IMR-90 (cell line): ENCODE measurements at regions not wholly inside any gene's neighbourhood (a gene's known extent, or its start where the extent isn't known, plus 50 kb on each side); places are given as distances from the start of the nearest gene placed in this dataset.

Experiments
- ATAC-seq: fragments of 200-7000 bp; cut with Tn5 transposase; 2 replicates; pipeline ENCODE4 v1.9.1; 2020; ENCODE audit warnings: low read depth, mild to moderate bottlenecking, moderate library complexity
- BruUV-seq: library from RNA; stranded (reverse); fragments of 400-500 nt; replicated peaks from 2 replicates; lab custom pipeline; 2021; lab: Mats Ljungman, UMichigan
- CTCF ChIA-PET: fragments of 300-600 bp; formaldehyde crosslinking; extraction: SDS; loops from one replicate; lab custom pipeline; 2021; ENCODE audit warnings: antibody characterized with exemption; lab: Yijun Ruan, JAX
- POLR2A ChIA-PET: fragments of 300-600 bp; sonication (Branson Sonifier 250); formaldehyde crosslinking; loops from one replicate; lab custom pipeline; 2022; ENCODE audit warnings: antibody characterized with exemption; ENCODE audit not compliant: unreplicated experiment; lab: Charles Lee
- DNase-seq: peaks from one replicate; pipeline ENCODE4 v3.0.0; 2013
- H2AFZ ChIP-seq: replicated peaks from 2 replicates; pipeline ENCODE3; 2013; ENCODE audit warnings: low read length, mild to moderate bottlenecking; ENCODE audit not compliant: poor library complexity
- H2AK5ac ChIP-seq: 2 replicates; pipeline ENCODE4 v1.6.1; 2013; ENCODE audit warnings: low read depth, low read length, inconsistent platforms
- H2AK9ac ChIP-seq: replicated peaks from 2 replicates; pipeline ENCODE3; 2013; ENCODE audit warnings: mild to moderate bottlenecking, low read depth, low read length, moderate library complexity; ENCODE audit not compliant: poor library complexity
- H2BK120ac ChIP-seq: 2 replicates; pipeline ENCODE4 v1.6.1; 2013; ENCODE audit warnings: low read depth, low read length, inconsistent platforms
- H2BK15ac ChIP-seq: 3 replicates; pipeline ENCODE4 v1.6.1; 2013; ENCODE audit warnings: low read depth, low read length, inconsistent platforms
- H2BK20ac ChIP-seq: 2 replicates; pipeline ENCODE4 v1.6.1; 2013; ENCODE audit warnings: low read depth, mild to moderate bottlenecking, inconsistent platforms, low read length, moderate library complexity
- H2BK5ac ChIP-seq: 2 replicates; pipeline ENCODE4 v1.6.1; 2013; ENCODE audit warnings: mild to moderate bottlenecking, low read depth, low read length, inconsistent platforms; ENCODE audit not compliant: poor library complexity, severe bottlenecking
- H3K14ac ChIP-seq: replicated peaks from 2 replicates; pipeline ENCODE4 v1.6.1; 2013; ENCODE audit warnings: low read depth, low read length, inconsistent platforms
- H3K18ac ChIP-seq: 2 replicates; pipeline ENCODE4 v1.6.1; 2013; ENCODE audit warnings: low read depth, low read length, control low read depth
- H3K23ac ChIP-seq: 2 replicates; pipeline ENCODE4 v1.6.1; 2013; ENCODE audit warnings: low read depth, low read length, inconsistent platforms
- H3K27ac ChIP-seq: 2 replicates; pipeline ENCODE4 v1.5.1; 2013; ENCODE audit warnings: mild to moderate bottlenecking, control low read depth, low read length; ENCODE audit not compliant: insufficient read depth
- H3K27me3 ChIP-seq: 2 replicates; pipeline ENCODE4 v1.6.1; 2013; ENCODE audit warnings: low read length; ENCODE audit not compliant: control insufficient read depth, insufficient read depth
- H3K36me3 ChIP-seq: 2 replicates; pipeline ENCODE4 v1.6.1; 2013; ENCODE audit warnings: low read length, mixed read lengths; ENCODE audit not compliant: control insufficient read depth, insufficient read depth
- H3K4ac ChIP-seq: 2 replicates; pipeline ENCODE4 v1.6.1; 2013; ENCODE audit warnings: low read depth, low read length, inconsistent platforms
- H3K4me1 ChIP-seq: 2 replicates; pipeline ENCODE4 v1.6.1; 2013; ENCODE audit warnings: low read length, mixed read lengths; ENCODE audit not compliant: control insufficient read depth, insufficient read depth
- H3K4me2 ChIP-seq: 2 replicates; pipeline ENCODE4 v1.6.1; 2013; ENCODE audit warnings: low read depth, mild to moderate bottlenecking, control low read depth, low read length, moderate library complexity
- H3K4me3 ChIP-seq: 2 replicates; pipeline ENCODE4 v1.5.1; 2013; ENCODE audit warnings: low read depth, mild to moderate bottlenecking, control low read depth, low read length, moderate library complexity; ENCODE audit not compliant: insufficient read depth
- H3K56ac ChIP-seq: 2 replicates; pipeline ENCODE4 v1.6.1; 2013; ENCODE audit warnings: low read length, inconsistent platforms; ENCODE audit not compliant: insufficient read depth; ENCODE audit errors: extremely low read depth
- H3K79me1 ChIP-seq, 2 experiments: 2 replicates each; pipeline ENCODE4 v1.6.1; 2013; ENCODE audit warnings: low read length in 2 of 2, inconsistent platforms in 1 of 2, low read depth in 1 of 2
- H3K9ac ChIP-seq: 2 replicates; pipeline ENCODE4 v1.6.1; 2013; ENCODE audit warnings: low read depth, low read length, control low read depth
- H3K9me1 ChIP-seq: 2 replicates; pipeline ENCODE4 v1.6.1; 2013; ENCODE audit warnings: low read length, inconsistent platforms; ENCODE audit not compliant: insufficient read depth
- H3K9me3 ChIP-seq: 2 replicates; pipeline ENCODE4 v1.6.1; 2013; ENCODE audit warnings: low read length; ENCODE audit not compliant: control insufficient read depth, insufficient read depth
- H4K20me1 ChIP-seq: 2 replicates; pipeline ENCODE4 v1.6.1; 2013; ENCODE audit warnings: low read length, inconsistent platforms; ENCODE audit not compliant: insufficient read depth
- H4K5ac ChIP-seq: 2 replicates; pipeline ENCODE4 v1.6.1; 2013; ENCODE audit warnings: mild to moderate bottlenecking, low read depth, low read length, control low read depth
- H4K8ac ChIP-seq, 2 experiments: 2 replicates each; pipeline ENCODE4 v1.6.1; 2013; ENCODE audit warnings: low read depth in 2 of 2, low read length in 2 of 2, control low read depth in 1 of 2, inconsistent platforms in 1 of 2
- H4K91ac ChIP-seq: 2 replicates; pipeline ENCODE4 v1.6.1; 2013; ENCODE audit warnings: low read depth, low read length, inconsistent platforms; ENCODE audit not compliant: insufficient read depth
- BHLHE40 ChIP-seq: fragments of 150-350 bp; IDR thresholded peaks from 2 replicates; pipeline ENCODE4 v1.6.1; 2016; ENCODE audit warnings: mild to moderate bottlenecking, low read depth, low read length
- CEBPB ChIP-seq: IDR thresholded peaks from 2 replicates; pipeline ENCODE4 v1.6.1; 2012; ENCODE audit warnings: low read depth, low read length, improper control_type of control experiment
- CHD1 ChIP-seq: IDR thresholded peaks from 2 replicates; pipeline ENCODE4 v1.6.1; 2012; ENCODE audit warnings: low read depth, low read length, improper control_type of control experiment
- CTCF ChIP-seq: conservative IDR thresholded peaks from 2 replicates; pipeline ENCODE4 v1.5.1; 2012; ENCODE audit warnings: mild to moderate bottlenecking, low read depth, low read length, improper control_type of control experiment
- ELK1 ChIP-seq: fragments of 150-350 bp; IDR thresholded peaks from 2 replicates; pipeline ENCODE4 v1.6.1; 2016; ENCODE audit warnings: low read depth, mild to moderate bottlenecking, low read length, moderate library complexity, borderline replicate concordance
- FOS ChIP-seq: fragments of 150-350 bp; IDR thresholded peaks from 2 replicates; pipeline ENCODE4 v1.6.1; 2016; ENCODE audit warnings: low read depth, low read length
- MAFK ChIP-seq: IDR thresholded peaks from 2 replicates; pipeline ENCODE4 v1.6.1; 2012; ENCODE audit warnings: low read depth, low read length, improper control_type of control experiment
- MAZ ChIP-seq: IDR thresholded peaks from 2 replicates; pipeline ENCODE4 v1.6.1; 2012; ENCODE audit warnings: low read depth, mild to moderate bottlenecking, low read length, improper control_type of control experiment, moderate library complexity, borderline replicate concordance
- MXI1 ChIP-seq: IDR thresholded peaks from 2 replicates; pipeline ENCODE4 v1.6.1; 2012; ENCODE audit warnings: low read depth, mild to moderate bottlenecking, low read length, moderate library complexity, borderline replicate concordance
- NFE2L2 ChIP-seq: fragments of 150-350 bp; IDR thresholded peaks from 2 replicates; pipeline ENCODE4 v1.6.1; 2016; ENCODE audit warnings: low read depth, mild to moderate bottlenecking, low read length
- POLR2A ChIP-seq: IDR thresholded peaks from 2 replicates; pipeline ENCODE4 v1.6.1; 2012; ENCODE audit warnings: mild to moderate bottlenecking, low read depth, low read length
- RAD21 ChIP-seq: IDR thresholded peaks from 2 replicates; pipeline ENCODE4 v1.6.1; 2012; ENCODE audit warnings: low read length, improper control_type of control experiment
- RCOR1 ChIP-seq: IDR thresholded peaks from 2 replicates; pipeline ENCODE4 v1.6.1; 2012; ENCODE audit warnings: mild to moderate bottlenecking, low read length, improper control_type of control experiment; ENCODE audit not compliant: insufficient replicate concordance
- RFX5 ChIP-seq: IDR thresholded peaks from 2 replicates; pipeline ENCODE4 v1.8.0; 2012; ENCODE audit warnings: low read depth, mild to moderate bottlenecking, low read length, moderate library complexity
- SMC3 ChIP-seq: fragments of 150-350 bp; IDR thresholded peaks from 2 replicates; pipeline ENCODE4 v1.6.1; 2016; ENCODE audit warnings: low read depth, mild to moderate bottlenecking, antibody characterized with exemption, low read length, moderate library complexity
- USF2 ChIP-seq: fragments of 150-350 bp; IDR thresholded peaks from 2 replicates; pipeline ENCODE4 v1.6.1; 2017; ENCODE audit warnings: mild to moderate bottlenecking, antibody characterized with exemption, low read length, low read depth
- WGBS, 2 experiments: methylation state at CpG; one replicate each; pipeline versions ENCODE4 v1.1.5 to v1.1.7; 2013; ENCODE audit warnings: missing lambda C conversion rate in 2 of 2; ENCODE audit not compliant: insufficient read length in 1 of 2; ENCODE audit errors: extremely low coverage in 2 of 2; 5-methylcytosine and 5-hydroxymethylcytosine counted together
- dilution Hi-C: fragments of 300-500 bp; cut with HindIII; formaldehyde crosslinking; loops from one replicate; pipeline ENCODE4 v1.14.3; 2018; ENCODE audit warnings: low sequenced_read_pairs; ENCODE audit not compliant: unreplicated experiment
- in situ Hi-C: fragments of 300-500 bp; cut with MboI; formaldehyde crosslinking; loops from 3 replicates; pipeline ENCODE4 v1.14.3; 2019; ENCODE audit warnings: low sequenced_read_pairs, inconsistent platforms, mixed read lengths
- intact Hi-C: fragments of 100-400 bp; cut with micrococcal nuclease; formaldehyde crosslinking; loops from 2 replicates; pipeline ENCODE4 v1.10.0; 2022

- dilution Hi-C loops, result no loop called here
These were observed 1145.5 kb upstream of the PCDH10 start for GRCh38 chr4:132003593-132003992.

More at GRCh38 chr4:132003593-132003992, 1145.5 kb upstream of the PCDH10 start:
- Histone ChIP-seq H3K4me3 (no peak overlapping the region), H2BK20ac (no peak overlapping the region), H4K5ac (no peak overlapping the region), H3K56ac (no peak overlapping the region), H2BK120ac (no peak overlapping the region), H3K4ac (no peak overlapping the region), H3K36me3 (no peaks in the 10 kb centered on the region), H3K23ac (no peak overlapping the region), H2AK9ac (no peak overlapping the region), H2BK15ac (no peak overlapping the region), H3K9ac (no peak overlapping the region), H3K4me2 (no peak overlapping the region), H4K8ac (no peak overlapping the region), H3K4me1 (no peaks in the 10 kb centered on the region), H2BK5ac (no peak overlapping the region), H4K91ac (no peak overlapping the region), H3K14ac (no peak overlapping the region), H3K27me3 (no peaks in the 10 kb centered on the region), H2AK5ac (no peak overlapping the region), H3K9me3 (no peaks in the 10 kb centered on the region), H3K9me1 (no peaks in the 10 kb centered on the region), H3K79me1 (no peaks in the 10 kb centered on the region), H4K20me1 (no peaks in the 10 kb centered on the region), H3K18ac (no peak overlapping the region), H2AFZ (no peak overlapping the region), H3K27ac (no peak overlapping the region)
- CTCF ChIA-PET, result no interaction called here
- TF ChIP-seq USF2, result no peak
- TF ChIP-seq BHLHE40, result no peak
- TF ChIP-seq MAFK, result no peak
- TF ChIP-seq CTCF, result no peak
- no peak for TF ChIP-seq ELK1
- TF ChIP-seq POLR2A, result no peak
- TF ChIP-seq CHD1, result no peak
- no peak for TF ChIP-seq MXI1
- TF ChIP-seq SMC3, result no peak
- TF ChIP-seq NFE2L2, result no peak
- no peak for TF ChIP-seq MAZ
- TF ChIP-seq RCOR1, result no peak
- no peak for TF ChIP-seq CEBPB
- no peak for TF ChIP-seq FOS
- no peak for TF ChIP-seq RAD21
- no peak for TF ChIP-seq RFX5
- BruUV-seq, result no TSS peak
- no peak for DNase-seq
- no CpG with 5 or more reads among the region's 2 CpGs for WGBS, 2 experiments
- POLR2A ChIA-PET, result no interaction called here
- in situ Hi-C loops (no loop called here), intact Hi-C loops (no loop called here)
- no peak for ATAC-seq
